Activated naive CD8-positive, alpha-beta T cell treated with anti-CD3 and anti-CD28 coated beads, Interleukin-2, amount 10 ng/mL, durations not matched to agents 7 days and 5 days (primary cell): ENCODE measurements at regions not wholly inside any gene's neighbourhood (a gene's known extent, or its start where the extent isn't known, plus 50 kb on each side); places are given as distances from the start of the nearest gene placed in this dataset.
"Not testable (repeated sequence)": the region's sequence is repeated elsewhere in the genome, so short reads cannot be mapped to it uniquely, and the experiment has no call there.

Source experiments
- ATAC-seq: fragments of 150-1000 bp; cut with Tn5 transposase; one replicate; pipeline ENCODE4 v1.10.0; 2021; ENCODE audit warnings: low read depth, moderate library complexity
- POLR2A ChIA-PET: fragments of 350-600 bp; sonication (Branson Sonifier 250); formaldehyde crosslinking; loops from one replicate; lab custom pipeline; 2021; ENCODE audit warnings: antibody characterized with exemption; lab: Charles Lee
- DNase-seq: peaks from one replicate; pipeline ENCODE4 v3.0.0; 2021
- H3K27ac Mint-ChIP-seq: one replicate; pipeline ENCODE4 v1.8.0; 2022; ENCODE audit warnings: mild to moderate bottlenecking, mixed read lengths
- H3K27me3 Mint-ChIP-seq: one replicate; pipeline ENCODE4 v1.8.0; 2022; ENCODE audit warnings: mild to moderate bottlenecking, moderate library complexity, mixed read lengths
- H3K36me3 Mint-ChIP-seq: one replicate; pipeline ENCODE4 v1.8.0; 2021; ENCODE audit warnings: mild to moderate bottlenecking, mixed read lengths
- H3K4me1 Mint-ChIP-seq: one replicate; pipeline ENCODE4 v1.8.0; 2021; ENCODE audit warnings: mixed read lengths
- H3K4me3 Mint-ChIP-seq: one replicate; pipeline ENCODE4 v1.8.0; 2022; ENCODE audit warnings: mild to moderate bottlenecking, moderate library complexity, mixed read lengths
- H3K9me3 Mint-ChIP-seq: one replicate; pipeline ENCODE4 v1.8.0; 2021; ENCODE audit warnings: mixed read lengths

- Mint-ChIP-seq H3K27me3 (peaks cover 10% of the 10 kb centered on the region), H3K27ac (no peak overlapping the region), H3K36me3 (no peaks in the 10 kb centered on the region), H3K9me3 (no peaks in the 10 kb centered on the region), H3K4me1 (no peaks in the 10 kb centered on the region), H3K4me3 (no peak overlapping the region)
- ATAC-seq (no peak), DNase-seq (no peak)
- POLR2A ChIA-PET: no interaction called here
These were observed 69.5 kb upstream of the PODXL start for GRCh38 chr7:131625817-131626372.

- H3K4me3 Mint-ChIP-seq, H3K36me3 Mint-ChIP-seq, H3K9me3 Mint-ChIP-seq, H3K27ac Mint-ChIP-seq, POLR2A ChIA-PET, H3K4me1 Mint-ChIP-seq, DNase-seq, ATAC-seq: not testable (repeated sequence)
- H3K27me3 Mint-ChIP-seq: peaks cover 10% of the 10 kb centered on the region
These were observed 68.9 kb upstream of the PODXL start for GRCh38 chr7:131625345-131625744.

- H3K4me1 Mint-ChIP-seq: no peaks in the 10 kb centered on the region
- no peaks in the 10 kb centered on the region for H3K9me3 Mint-ChIP-seq
- H3K27ac Mint-ChIP-seq: no peak overlapping the region
- peaks cover 11% of the 10 kb centered on the region for H3K27me3 Mint-ChIP-seq
- POLR2A ChIA-PET: no interaction called here
- ATAC-seq: no peak
- H3K36me3 Mint-ChIP-seq: no peaks in the 10 kb centered on the region
- DNase-seq: no peak
- no peak overlapping the region for H3K4me3 Mint-ChIP-seq
These were observed 68.1 kb upstream of the PODXL start for GRCh38 chr7:131624536-131624935.

GRCh38 chr7:131623154-131623553 is 66.7 kb upstream of the PODXL start:
- Mint-ChIP-seq H3K4me3 (no peak overlapping the region), H3K4me1 (no peaks in the 10 kb centered on the region), H3K27me3 (peaks cover 12% of the 10 kb centered on the region), H3K27ac (no peak overlapping the region), H3K9me3 (no peaks in the 10 kb centered on the region), H3K36me3 (no peaks in the 10 kb centered on the region)
- DNase-seq: no peak
- ATAC-seq: no peak
- POLR2A ChIA-PET: no interaction called here

GRCh38 chr7:131621652-131622051 is 65.2 kb upstream of the PODXL start:
- no peaks in the 10 kb centered on the region for H3K36me3 Mint-ChIP-seq
- DNase-seq (no peak), ATAC-seq (no peak)
- no peak overlapping the region for H3K4me3 Mint-ChIP-seq
- H3K4me1 Mint-ChIP-seq: no peaks in the 10 kb centered on the region
- H3K9me3 Mint-ChIP-seq: no peaks in the 10 kb centered on the region
- peaks cover 16% of the 10 kb centered on the region for H3K27me3 Mint-ChIP-seq
- POLR2A ChIA-PET: no interaction called here
- no peak overlapping the region for H3K27ac Mint-ChIP-seq

- Mint-ChIP-seq H3K27ac (no peak overlapping the region), H3K4me3 (no peak overlapping the region), H3K27me3 (peaks cover 16% of the 10 kb centered on the region), H3K4me1 (no peaks in the 10 kb centered on the region), H3K36me3 (no peaks in the 10 kb centered on the region), H3K9me3 (no peaks in the 10 kb centered on the region)
- POLR2A ChIA-PET: no interaction called here
- ATAC-seq (no peak), DNase-seq (no peak)
These were observed 64.5 kb upstream of the PODXL start for GRCh38 chr7:131620673-131621609.

GRCh38 chr7:131619336-131620305 is 63.2 kb upstream of the PODXL start:
- H3K9me3 Mint-ChIP-seq: no peaks in the 10 kb centered on the region
- ATAC-seq (no peak), DNase-seq (no peak)
- no peak overlapping the region for H3K27ac Mint-ChIP-seq
- H3K27me3 Mint-ChIP-seq: peaks cover 16% of the 10 kb centered on the region
- no peaks in the 10 kb centered on the region for H3K4me1 Mint-ChIP-seq
- H3K36me3 Mint-ChIP-seq: no peaks in the 10 kb centered on the region
- H3K4me3 Mint-ChIP-seq: no peak overlapping the region
- POLR2A ChIA-PET: no interaction called here

- POLR2A ChIA-PET: no interaction called here
- no peak overlapping the region for H3K27ac Mint-ChIP-seq
- H3K27me3 Mint-ChIP-seq: peaks cover 17% of the 10 kb centered on the region
- H3K4me1 Mint-ChIP-seq: no peaks in the 10 kb centered on the region
- H3K36me3 Mint-ChIP-seq: no peaks in the 10 kb centered on the region
- DNase-seq (no peak), ATAC-seq (no peak)
- H3K9me3 Mint-ChIP-seq: no peaks in the 10 kb centered on the region
- no peak overlapping the region for H3K4me3 Mint-ChIP-seq
These were observed 62.0 kb upstream of the PODXL start for GRCh38 chr7:131618391-131618790.

GRCh38 chr7:131616487-131617200 is 60.2 kb upstream of the PODXL start:
- Mint-ChIP-seq H3K9me3 (no peaks in the 10 kb centered on the region), H3K4me3 (no peak overlapping the region), H3K36me3 (no peaks in the 10 kb centered on the region), H3K27ac (no peak overlapping the region), H3K27me3 (peaks cover 10% of the 10 kb centered on the region), H3K4me1 (no peaks in the 10 kb centered on the region)
- POLR2A ChIA-PET: no interaction called here
- DNase-seq (no peak), ATAC-seq (no peak)

- no peaks in the 10 kb centered on the region for H3K36me3 Mint-ChIP-seq
- POLR2A ChIA-PET: no interaction called here
- no peaks in the 10 kb centered on the region for H3K4me1 Mint-ChIP-seq
- peaks cover 5% of the 10 kb centered on the region for H3K27me3 Mint-ChIP-seq
- no peaks in the 10 kb centered on the region for H3K9me3 Mint-ChIP-seq
- ATAC-seq (no peak), DNase-seq (no peak)
- no peak overlapping the region for H3K27ac Mint-ChIP-seq
- no peak overlapping the region for H3K4me3 Mint-ChIP-seq
These were observed 57.5 kb upstream of the PODXL start for GRCh38 chr7:131613909-131614308.

- no peaks in the 10 kb centered on the region for H3K4me1 Mint-ChIP-seq
- H3K4me3 Mint-ChIP-seq: no peak overlapping the region
- H3K9me3 Mint-ChIP-seq: no peaks in the 10 kb centered on the region
- no peak for ATAC-seq
- no peaks in the 10 kb centered on the region for H3K36me3 Mint-ChIP-seq
- POLR2A ChIA-PET: no interaction called here
- peaks cover 16% of the 10 kb centered on the region for H3K27me3 Mint-ChIP-seq
- no peak overlapping the region for H3K27ac Mint-ChIP-seq
- no peak for DNase-seq
These were observed 53.6 kb upstream of the PODXL start for GRCh38 chr7:131610007-131610406.

GRCh38 chr7:131608116-131608500 is 51.7 kb upstream of the PODXL start:
- ATAC-seq (no peak), DNase-seq (no peak)
- no peaks in the 10 kb centered on the region for H3K9me3 Mint-ChIP-seq
- no peaks in the 10 kb centered on the region for H3K4me1 Mint-ChIP-seq
- POLR2A ChIA-PET: interaction anchor here (0.7 kb wide), 1 partner anchor 28 kb away, joined by 4 read pairs; no protein-coding TSS in a partner anchor
- no peak overlapping the region for H3K4me3 Mint-ChIP-seq
- H3K27ac Mint-ChIP-seq: no peak overlapping the region
- peaks cover 29% of the 10 kb centered on the region for H3K27me3 Mint-ChIP-seq
- no peaks in the 10 kb centered on the region for H3K36me3 Mint-ChIP-seq
